OCI-LY3 (cell line): ENCODE measurements at regions not wholly inside any gene's neighbourhood (a gene's known extent, or its start where the extent isn't known, plus 50 kb on each side); places are given as distances from the start of the nearest gene placed in this dataset.
A peak's percentile ranks its signal among the peaks of the same experiment; 100 is the strongest.
"Not testable (repeated sequence)": the region's sequence is repeated elsewhere in the genome, so short reads cannot be mapped to it uniquely, and the experiment has no call there.

Source experiments
- H2AFZ ChIP-seq: fragments of 200-600, 300-600 bp; shearing (Covaris generic); 2 replicates; pipeline ENCODE4 v1.6.0; 2014; ENCODE audit warnings: antibody characterized with exemption, low read depth, low read length
- H3K27ac ChIP-seq: fragments of 200-600, 300-600 bp; sonication (generic); 2 replicates; pipeline ENCODE4 v1.5.1; 2014; ENCODE audit warnings: mild to moderate bottlenecking, low read length, moderate library complexity, mixed read lengths
- H3K27me3 ChIP-seq: fragments of 200-600, 300-600 bp; sonication (generic); 2 replicates; pipeline ENCODE4 v1.6.1; 2014; ENCODE audit warnings: low read depth, low read length, mixed read lengths
- H3K36me3 ChIP-seq: fragments of 200-600, 300-600 bp; sonication (generic); replicated peaks from 2 replicates; pipeline ENCODE3; 2014; ENCODE audit warnings: low read depth, low read length, mixed read lengths
- H3K4me1 ChIP-seq: fragments of 300-600, 200-600 bp; sonication (generic); 2 replicates; pipeline ENCODE4 v1.6.1; 2014; ENCODE audit warnings: low read length, mixed read lengths
- H3K4me2 ChIP-seq: fragments of 200-600, 300-600 bp; sonication (generic); 2 replicates; pipeline ENCODE4 v1.6.1; 2014; ENCODE audit warnings: low read length, mixed read lengths
- H3K4me3 ChIP-seq: fragments of 300-600, 200-600 bp; sonication (generic); 2 replicates; pipeline ENCODE4 v1.5.1; 2014; ENCODE audit warnings: antibody characterized with exemption, mild to moderate bottlenecking, low read length, moderate library complexity
- H3K79me2 ChIP-seq: fragments of 300-600, 200-600 bp; shearing (Covaris generic); 2 replicates; pipeline ENCODE4 v1.6.1; 2014; ENCODE audit warnings: mild to moderate bottlenecking, low read length, mixed read lengths
- H3K9ac ChIP-seq: fragments of 300-600, 200-600 bp; shearing (Covaris generic); 2 replicates; pipeline ENCODE4 v1.6.0; 2014; ENCODE audit warnings: mild to moderate bottlenecking, low read length, moderate library complexity
- H3K9me3 ChIP-seq: fragments of 200-600, 300-600 bp; shearing (Covaris generic); 2 replicates; pipeline ENCODE4 v1.6.1; 2014; ENCODE audit warnings: low read length, mixed read lengths; ENCODE audit not compliant: insufficient read depth
- H4K20me1 ChIP-seq: fragments of 200-600, 300-600 bp; sonication (generic); 2 replicates; pipeline ENCODE4 v1.6.1; 2016; ENCODE audit warnings: low read length, mixed read lengths; ENCODE audit not compliant: insufficient read depth
- EZH2phosphoT487 ChIP-seq: fragments of 200-600 bp; shearing (Covaris generic); IDR thresholded peaks from 2 replicates; pipeline ENCODE4 v1.6.1; 2018; ENCODE audit warnings: antibody characterized with exemption, mixed run types, low read depth
- TF ChIP-seq, protein P1 (sequence below): fragments of 200-600, 300-600 bp; sonication (generic); IDR thresholded peaks from 2 replicates; pipeline ENCODE4 v1.5.1; 2014; ENCODE audit warnings: antibody characterized with exemption, low read length, low read depth

- no peak overlapping the region; the same call in 1 of the 2 replicates for H2AFZ ChIP-seq
- peaks cover 7% of the 10 kb centered on the region; the same call in 1 of the 2 replicates for H3K9me3 ChIP-seq
- H3K36me3 ChIP-seq = no peaks in the 10 kb centered on the region
- H3K4me3 ChIP-seq = no peak overlapping the region
- H3K4me1 ChIP-seq = no peaks in the 10 kb centered on the region
- TF ChIP-seq, protein P1, sequence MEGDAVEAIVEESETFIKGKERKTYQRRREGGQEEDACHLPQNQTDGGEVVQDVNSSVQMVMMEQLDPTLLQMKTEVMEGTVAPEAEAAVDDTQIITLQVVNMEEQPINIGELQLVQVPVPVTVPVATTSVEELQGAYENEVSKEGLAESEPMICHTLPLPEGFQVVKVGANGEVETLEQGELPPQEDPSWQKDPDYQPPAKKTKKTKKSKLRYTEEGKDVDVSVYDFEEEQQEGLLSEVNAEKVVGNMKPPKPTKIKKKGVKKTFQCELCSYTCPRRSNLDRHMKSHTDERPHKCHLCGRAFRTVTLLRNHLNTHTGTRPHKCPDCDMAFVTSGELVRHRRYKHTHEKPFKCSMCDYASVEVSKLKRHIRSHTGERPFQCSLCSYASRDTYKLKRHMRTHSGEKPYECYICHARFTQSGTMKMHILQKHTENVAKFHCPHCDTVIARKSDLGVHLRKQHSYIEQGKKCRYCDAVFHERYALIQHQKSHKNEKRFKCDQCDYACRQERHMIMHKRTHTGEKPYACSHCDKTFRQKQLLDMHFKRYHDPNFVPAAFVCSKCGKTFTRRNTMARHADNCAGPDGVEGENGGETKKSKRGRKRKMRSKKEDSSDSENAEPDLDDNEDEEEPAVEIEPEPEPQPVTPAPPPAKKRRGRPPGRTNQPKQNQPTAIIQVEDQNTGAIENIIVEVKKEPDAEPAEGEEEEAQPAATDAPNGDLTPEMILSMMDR = no peak
- TF ChIP-seq EZH2phosphoT487 = no peak
- H3K27me3 ChIP-seq = no peaks in the 10 kb centered on the region
- H3K4me2 ChIP-seq = no peak overlapping the region
- no peaks in the 10 kb centered on the region for H3K79me2 ChIP-seq
- no peak overlapping the region for H3K9ac ChIP-seq
- no peaks in the 10 kb centered on the region for H4K20me1 ChIP-seq
- H3K27ac ChIP-seq = no peak overlapping the region
Measured at GRCh38 chr3:189375532-189375931, 203.8 kb downstream of the TPRG1 start.

DNA sequence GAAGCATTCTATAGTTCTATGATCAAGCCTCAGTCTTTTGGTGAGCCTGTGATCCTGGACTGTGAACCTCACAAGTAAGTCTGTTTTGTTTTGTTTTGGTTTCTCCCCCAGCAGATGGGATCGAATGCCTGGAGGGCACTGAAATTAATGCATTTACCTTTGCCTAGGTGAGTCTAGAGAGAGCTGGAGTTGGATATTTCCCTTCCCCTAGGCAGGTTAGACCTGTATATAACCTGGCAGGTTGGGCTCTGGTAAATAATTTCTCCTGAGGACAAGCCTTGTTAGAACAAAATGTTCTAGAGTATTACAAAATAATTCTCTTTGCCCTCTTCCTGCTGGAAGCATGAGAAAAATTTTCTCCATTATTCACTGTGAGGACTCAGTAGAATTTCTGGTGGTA, 211.9 kb downstream of the TPRG1 start:
- no peak overlapping the region for H3K4me2 ChIP-seq

GRCh38 chr3:189385880-189386279, 214.1 kb downstream of the TPRG1 start:
- H3K4me2 ChIP-seq, H3K36me3 ChIP-seq, H3K27me3 ChIP-seq, H3K9ac ChIP-seq, H2AFZ ChIP-seq, H3K27ac ChIP-seq, H3K4me3 ChIP-seq, H3K79me2 ChIP-seq, H4K20me1 ChIP-seq, H3K9me3 ChIP-seq: not testable (repeated sequence)
- peaks cover 17% of the 10 kb centered on the region for H3K4me1 ChIP-seq

More for the DNA sequence above, 211.9 kb downstream of the TPRG1 start:
- no peak overlapping the region for H3K27ac ChIP-seq
- H3K9ac ChIP-seq = no peak overlapping the region
- no peaks in the 10 kb centered on the region for H3K79me2 ChIP-seq
- H3K4me3 ChIP-seq = no peak overlapping the region
- H2AFZ ChIP-seq = no peak overlapping the region
- no peak for TF ChIP-seq EZH2phosphoT487
- TF ChIP-seq, protein P1 = no peak
- no peaks in the 10 kb centered on the region for H3K9me3 ChIP-seq
- H3K36me3 ChIP-seq = no peaks in the 10 kb centered on the region
- no peaks in the 10 kb centered on the region for H3K4me1 ChIP-seq
- H4K20me1 ChIP-seq = no peaks in the 10 kb centered on the region
- H3K27me3 ChIP-seq = no peaks in the 10 kb centered on the region

GRCh38 chr3:189386739-189387138, 215.0 kb downstream of the TPRG1 start:
- Histone ChIP-seq H3K36me3 (no peaks in the 10 kb centered on the region), H3K27me3 (no peaks in the 10 kb centered on the region), H3K4me3 (no peak overlapping the region), H3K4me2 (no peak overlapping the region), H2AFZ (no peak overlapping the region), H3K27ac (no peak overlapping the region), H3K79me2 (no peaks in the 10 kb centered on the region), H4K20me1 (no peaks in the 10 kb centered on the region), H3K9me3 (no peaks in the 10 kb centered on the region), H3K9ac (no peak overlapping the region), H3K4me1 (peaks cover 19% of the 10 kb centered on the region)
- TF ChIP-seq, protein P1 = no peak
- no peak for TF ChIP-seq EZH2phosphoT487

DNA sequence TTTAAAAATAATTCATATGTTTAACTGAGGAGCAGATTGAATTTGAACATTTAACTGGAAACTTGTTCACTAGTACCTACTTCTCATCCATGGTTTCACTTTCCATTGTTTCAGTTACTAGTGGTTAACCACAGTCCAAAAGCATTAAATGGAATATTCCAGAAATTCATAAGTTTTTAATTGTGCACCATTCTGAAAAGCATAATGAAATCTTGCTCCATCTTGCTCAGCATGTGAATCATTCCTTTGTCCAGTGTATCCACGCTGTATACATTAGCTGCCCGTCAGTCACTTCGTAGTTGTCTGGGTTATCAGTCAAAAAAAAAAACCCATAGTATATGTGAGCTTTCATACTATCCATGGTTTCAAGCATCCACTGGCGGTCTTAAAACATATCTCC, 217.6 kb downstream of the TPRG1 start:
- Histone ChIP-seq H3K4me2 (peak overlapping the region; percentile 41), H3K9ac (no peak overlapping the region), H3K4me3 (peak overlapping the region; percentile 11; the same call in 1 of the 2 replicates), H3K36me3 (no peaks in the 10 kb centered on the region), H3K4me1 (peaks cover 37% of the 10 kb centered on the region), H2AFZ (no peak overlapping the region), H3K27ac (no peak overlapping the region), H3K27me3 (no peaks in the 10 kb centered on the region), H3K9me3 (no peaks in the 10 kb centered on the region), H4K20me1 (no peaks in the 10 kb centered on the region), H3K79me2 (no peaks in the 10 kb centered on the region)
- TF ChIP-seq EZH2phosphoT487 = no peak
- TF ChIP-seq, protein P1 = no peak
